ENCODE measurements at regions not wholly inside any gene's neighbourhood (a gene's known extent, or its start where the extent isn't known, plus 50 kb on each side); places are given as distances from the start of the nearest gene placed in this dataset.

- TF ChIP-seq MYNN (tag by site-specific recombination; IDR thresholded peaks at IDR 0.05; ENCODE audit: borderline replicate concordance) = no peak
- no peak for TF ChIP-seq SCRT2 (tag by site-specific recombination; IDR thresholded peaks at IDR 0.05)
- TF ChIP-seq ZNF133 (tag by site-specific recombination; IDR thresholded peaks at IDR 0.05) = no peak
- no peak for TF ChIP-seq ZNF239 (tag by site-specific recombination; IDR thresholded peaks at IDR 0.05)
- no peak for TF ChIP-seq ZFP41 (tag by site-specific recombination; IDR thresholded peaks at IDR 0.05; ENCODE audit: borderline replicate concordance)
- TF ChIP-seq PRDM1 (tag by site-specific recombination; IDR thresholded peaks at IDR 0.05) = no peak
- TF ChIP-seq KLF9 (tag by site-specific recombination; IDR thresholded peaks at IDR 0.05; ENCODE audit: low read depth) = no peak
- TF ChIP-seq ZNF311 (tag by site-specific recombination; IDR thresholded peaks at IDR 0.05; ENCODE audit: borderline replicate concordance) = no peak
- no peak for TF ChIP-seq ZNF514 (tag by site-specific recombination; IDR thresholded peaks at IDR 0.05)
- no peak for TF ChIP-seq ZNF354C (tag by site-specific recombination; IDR thresholded peaks at IDR 0.05; ENCODE audit: borderline replicate concordance, low read depth)
- TF ChIP-seq ZNF792 (tag by site-specific recombination; IDR thresholded peaks at IDR 0.05) = no peak
- no peak for TF ChIP-seq ZNF768 (tag by site-specific recombination; IDR thresholded peaks at IDR 0.05)
- TF ChIP-seq ZNF654 (tag by site-specific recombination; IDR thresholded peaks at IDR 0.05; ENCODE audit: low read depth) = no peak
- no peak for TF ChIP-seq ZNF837 (tag by site-specific recombination; IDR thresholded peaks at IDR 0.05)
- TF ChIP-seq ZNF221 (tag by site-specific recombination; IDR thresholded peaks at IDR 0.05; ENCODE audit: borderline replicate concordance) = no peak
- TF ChIP-seq ZXDB (tag by site-specific recombination; IDR thresholded peaks at IDR 0.05) = no peak
- no peak for TF ChIP-seq ELK4 (IDR thresholded peaks at IDR 0.05; ENCODE audit: borderline replicate concordance, low read depth, low read length)
- TF ChIP-seq GLI2 (tag by site-specific recombination; IDR thresholded peaks at IDR 0.05; ENCODE audit: borderline replicate concordance, low read depth) = no peak
- TF ChIP-seq ZFP37 (tag by site-specific recombination; IDR thresholded peaks at IDR 0.05) = no peak
- 0 out of 2 replicates have a peak, but pooled peaks have one; percentile 11 for TF ChIP-seq ZNF629 (tag by site-specific recombination; IDR thresholded peaks at IDR 0.05)
- no peak for TF ChIP-seq BCL6B (tag by site-specific recombination; IDR thresholded peaks at IDR 0.05)
- TF ChIP-seq OSR2 (tag by site-specific recombination; IDR thresholded peaks at IDR 0.05) = peak; percentile 79
- no peak for TF ChIP-seq ZSCAN23 (tag by site-specific recombination; IDR thresholded peaks at IDR 0.05)
- TF ChIP-seq SP2 (tag by site-specific recombination; IDR thresholded peaks at IDR 0.05) = no peak
- no peak for TF ChIP-seq ZNF449 (tag by site-specific recombination; IDR thresholded peaks at IDR 0.05)
- no peak for TF ChIP-seq KLF1 (tag by site-specific recombination; IDR thresholded peaks at IDR 0.05)
- no peak for TF ChIP-seq ZNF24 (tag by site-specific recombination; IDR thresholded peaks at IDR 0.05)
- no peak for TF ChIP-seq ZNF175 (tag by site-specific recombination; IDR thresholded peaks at IDR 0.05)
- TF ChIP-seq ZNF626 (tag by site-specific recombination; IDR thresholded peaks at IDR 0.05) = no peak
- TF ChIP-seq TSHZ1 (tag by site-specific recombination; IDR thresholded peaks at IDR 0.05; ENCODE audit: borderline replicate concordance) = no peak
- no peak for TF ChIP-seq ZBTB20 (tag by site-specific recombination; IDR thresholded peaks at IDR 0.05)
- TF ChIP-seq OVOL3 (tag by site-specific recombination; IDR thresholded peaks at IDR 0.05) = peak; percentile 50; the same call in 1 of the 2 replicates
- no peak for TF ChIP-seq ZBTB1 (tag by site-specific recombination; IDR thresholded peaks at IDR 0.05)
- TF ChIP-seq HOXA7 (CRISPR knock-in tag; IDR thresholded peaks at IDR 0.05; ENCODE audit: borderline replicate concordance) = no peak
- TF ChIP-seq GFI1B (tag by site-specific recombination; IDR thresholded peaks at IDR 0.05) = no peak
Observed at GRCh38 chr13:73608711-73609485, 525.3 kb downstream of the KLF12 start (continued).

All from HEK293 (cell line).